ENCODE measurements at regions not wholly inside any gene's neighbourhood (a gene's known extent, or its start where the extent isn't known, plus 50 kb on each side); places are given as distances from the start of the nearest gene placed in this dataset.

DNA sequence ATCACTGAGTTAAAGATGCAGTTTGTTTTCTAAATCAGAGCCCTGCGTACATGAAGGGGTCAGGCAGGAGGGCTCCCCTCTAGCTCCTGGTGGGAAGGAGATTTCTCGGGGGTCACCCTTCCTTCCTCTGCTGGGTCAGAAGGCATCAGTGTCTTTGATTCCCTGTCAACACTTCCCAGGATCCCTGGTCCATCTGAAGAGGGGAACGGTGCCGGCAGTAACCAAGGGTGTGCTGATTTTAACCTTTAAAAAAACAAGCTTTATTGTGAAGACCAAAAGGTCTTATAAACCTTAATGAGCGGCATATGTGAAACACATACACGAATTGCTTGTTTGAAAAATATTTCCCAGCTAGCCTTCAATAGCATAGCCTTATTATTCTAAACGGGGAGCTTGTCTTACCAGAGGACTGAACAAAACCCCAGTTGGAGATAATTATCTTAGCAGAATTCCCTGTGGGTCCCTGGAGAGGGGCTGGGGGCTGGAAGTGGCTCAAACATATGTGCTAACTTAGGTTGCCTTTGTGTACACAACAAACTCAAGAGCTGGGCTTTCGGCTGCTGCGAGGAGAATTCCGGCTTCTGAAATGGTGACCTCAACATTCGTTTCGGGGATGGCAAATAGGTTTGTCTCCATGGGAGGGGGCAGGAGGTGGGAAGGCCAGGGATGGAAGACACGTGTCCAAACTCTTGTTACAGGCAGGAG is 114.9 kb upstream of the MYCN start:
- H3K4me3 ChIP-seq (ENCODE audit: control insufficient read depth, low read depth, low read length): no peak overlapping the region
- DNase-seq (ENCODE audit: low read depth): no peak
- TF ChIP-seq, protein P1, sequence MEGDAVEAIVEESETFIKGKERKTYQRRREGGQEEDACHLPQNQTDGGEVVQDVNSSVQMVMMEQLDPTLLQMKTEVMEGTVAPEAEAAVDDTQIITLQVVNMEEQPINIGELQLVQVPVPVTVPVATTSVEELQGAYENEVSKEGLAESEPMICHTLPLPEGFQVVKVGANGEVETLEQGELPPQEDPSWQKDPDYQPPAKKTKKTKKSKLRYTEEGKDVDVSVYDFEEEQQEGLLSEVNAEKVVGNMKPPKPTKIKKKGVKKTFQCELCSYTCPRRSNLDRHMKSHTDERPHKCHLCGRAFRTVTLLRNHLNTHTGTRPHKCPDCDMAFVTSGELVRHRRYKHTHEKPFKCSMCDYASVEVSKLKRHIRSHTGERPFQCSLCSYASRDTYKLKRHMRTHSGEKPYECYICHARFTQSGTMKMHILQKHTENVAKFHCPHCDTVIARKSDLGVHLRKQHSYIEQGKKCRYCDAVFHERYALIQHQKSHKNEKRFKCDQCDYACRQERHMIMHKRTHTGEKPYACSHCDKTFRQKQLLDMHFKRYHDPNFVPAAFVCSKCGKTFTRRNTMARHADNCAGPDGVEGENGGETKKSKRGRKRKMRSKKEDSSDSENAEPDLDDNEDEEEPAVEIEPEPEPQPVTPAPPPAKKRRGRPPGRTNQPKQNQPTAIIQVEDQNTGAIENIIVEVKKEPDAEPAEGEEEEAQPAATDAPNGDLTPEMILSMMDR (conservative IDR thresholded peaks at IDR 0.05; ENCODE audit: control insufficient read depth, insufficient read depth, low read depth, low read length): no peak

GRCh38 chr2:15826273-15826717 is 114.1 kb upstream of the MYCN start:
- TF ChIP-seq, protein P1 (conservative IDR thresholded peaks at IDR 0.05; ENCODE audit: control insufficient read depth, insufficient read depth, low read depth, low read length): no peak
- no peak overlapping the region for H3K4me3 ChIP-seq (ENCODE audit: control insufficient read depth, low read depth, low read length)
- DNase-seq (ENCODE audit: low read depth): no peak

DNA sequence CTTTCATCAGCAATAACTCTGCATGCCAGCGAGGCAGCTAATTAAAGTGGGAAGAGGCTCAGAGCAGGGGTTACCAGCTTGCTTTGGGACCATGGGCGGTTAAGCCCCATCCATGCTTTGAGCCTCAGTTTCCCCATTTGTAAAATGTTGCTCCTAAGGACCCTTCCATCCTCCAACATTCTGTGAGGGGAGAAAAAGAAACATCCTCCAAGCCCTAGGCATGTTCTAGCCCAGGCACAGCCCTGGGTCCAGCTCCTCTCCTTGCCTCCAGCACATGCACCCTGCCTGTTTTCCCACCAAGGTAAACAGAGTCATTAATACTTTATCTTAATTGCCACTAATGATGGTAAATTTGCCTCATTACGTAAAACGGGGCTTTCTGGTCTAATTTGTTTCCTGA is 113.3 kb upstream of the MYCN start:
- DNase-seq (ENCODE audit: low read depth): no peak
- no peak overlapping the region for H3K4me3 ChIP-seq (ENCODE audit: control insufficient read depth, low read depth, low read length)
- TF ChIP-seq, protein P1 (conservative IDR thresholded peaks at IDR 0.05; ENCODE audit: control insufficient read depth, insufficient read depth, low read depth, low read length): no peak

DNA sequence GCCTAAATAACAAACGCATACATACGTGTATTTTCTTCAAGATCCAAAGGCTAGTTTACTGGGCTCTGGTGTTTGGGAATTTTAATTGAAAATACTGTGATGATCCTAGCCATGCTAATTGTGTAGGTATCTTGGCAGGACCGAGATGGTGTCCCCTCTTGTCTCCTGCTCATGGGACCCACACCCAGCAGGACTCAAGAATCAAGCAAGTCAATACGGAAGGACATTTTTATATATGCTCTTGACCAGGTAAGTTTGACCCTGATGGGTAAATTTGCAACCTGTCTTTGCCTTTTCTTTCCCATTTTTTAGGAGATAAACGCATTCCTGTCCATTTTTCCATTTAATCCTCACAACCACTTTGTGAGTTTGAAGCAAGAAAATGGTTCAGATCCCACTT is 111.8 kb upstream of the MYCN start:
- TF ChIP-seq, protein P1 (conservative IDR thresholded peaks at IDR 0.05; ENCODE audit: control insufficient read depth, insufficient read depth, low read depth, low read length): no peak
- no peak overlapping the region for H3K4me3 ChIP-seq (ENCODE audit: control insufficient read depth, low read depth, low read length)
- no peak for DNase-seq (ENCODE audit: low read depth)

DNA sequence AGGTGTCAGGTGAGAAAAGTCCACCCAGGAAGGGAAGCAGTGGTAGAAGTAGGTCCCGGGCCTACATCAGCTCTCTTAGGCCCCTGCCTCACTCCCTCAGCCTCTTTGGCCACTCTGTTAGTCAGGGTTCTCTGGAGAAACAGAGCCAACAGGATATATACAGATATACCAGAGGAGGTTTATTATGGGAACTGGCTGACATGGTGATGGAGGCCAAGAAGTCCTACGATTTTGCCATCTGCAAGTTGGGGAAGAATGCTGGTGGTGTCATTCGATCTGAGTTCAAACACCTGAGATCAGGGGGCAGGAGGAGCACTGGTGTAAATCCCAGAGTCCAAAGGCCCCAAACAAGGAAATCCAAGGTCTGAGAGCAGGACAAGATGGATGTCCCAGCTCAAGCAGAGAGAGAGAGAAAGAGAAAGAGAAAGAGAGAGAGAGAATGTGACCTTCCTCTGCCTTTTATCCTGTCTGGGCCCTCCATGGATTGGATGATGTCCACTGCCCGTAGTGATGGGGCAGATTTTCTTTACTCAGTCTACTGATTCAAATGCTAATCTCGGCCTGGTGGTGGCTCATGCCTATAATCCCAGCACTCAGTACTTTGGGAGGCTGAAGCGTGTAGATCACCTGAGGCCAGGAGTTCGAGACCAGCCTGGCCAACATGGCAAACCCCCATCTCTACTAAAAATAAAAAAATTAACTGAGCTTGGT is 111.1 kb upstream of the MYCN start:
- TF ChIP-seq, protein P1 (conservative IDR thresholded peaks at IDR 0.05; ENCODE audit: control insufficient read depth, insufficient read depth, low read depth, low read length): no peak
- no peak overlapping the region for H3K4me3 ChIP-seq (ENCODE audit: control insufficient read depth, low read depth, low read length)
- no peak for DNase-seq (ENCODE audit: low read depth)

DNA sequence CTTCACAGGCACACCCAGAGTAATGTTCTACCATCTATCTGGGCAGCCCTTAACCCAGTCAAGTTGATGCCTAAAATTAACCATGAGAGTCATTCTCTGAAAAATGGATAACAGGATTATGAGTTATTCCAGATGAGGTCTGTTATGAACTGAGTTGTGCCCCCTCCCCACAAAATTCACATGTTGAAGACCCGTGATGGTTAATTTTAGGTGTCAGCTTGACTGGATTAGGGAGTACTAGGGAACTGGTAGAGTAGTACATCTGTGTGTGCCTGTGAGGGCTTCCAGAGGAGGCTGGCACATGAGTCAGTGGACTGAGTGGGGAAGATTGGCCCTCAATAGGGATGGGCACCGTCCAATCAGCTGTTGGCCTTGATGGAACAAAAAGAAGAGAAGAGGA is 110.4 kb upstream of the MYCN start:
- H3K4me3 ChIP-seq (ENCODE audit: control insufficient read depth, low read depth, low read length): no peak overlapping the region
- DNase-seq (ENCODE audit: low read depth): no peak
- TF ChIP-seq, protein P1 (conservative IDR thresholded peaks at IDR 0.05; ENCODE audit: control insufficient read depth, insufficient read depth, low read depth, low read length): no peak
